LNCAP (cell line): ENCODE measurements at regions not wholly inside any gene's neighbourhood (a gene's known extent, or its start where the extent isn't known, plus 50 kb on each side); places are given as distances from the start of the nearest gene placed in this dataset.

ENCODE experiments used
- CTCF ChIP-seq: fragments of 450-650 bp; IDR thresholded peaks from 2 replicates; pipeline ENCODE4 v1.5.1; 2017; ENCODE audit warnings: mild to moderate bottlenecking

GRCh38 chr10:52956461-52956860 is 183.9 kb upstream of the MBL2 start:
- TF ChIP-seq CTCF: no peak

GRCh38 chr10:52955337-52955736 is 182.8 kb upstream of the MBL2 start:
- no peak for TF ChIP-seq CTCF

GRCh38 chr10:52954407-52954806 is 181.8 kb upstream of the MBL2 start:
- no peak for TF ChIP-seq CTCF

- no peak for TF ChIP-seq CTCF
Observed at GRCh38 chr10:52952391-52953055, 179.9 kb upstream of the MBL2 start.

GRCh38 chr10:52951824-52952223 is 179.2 kb upstream of the MBL2 start:
- peak; percentile 62; the same call in 1 of the 2 replicates for TF ChIP-seq CTCF

GRCh38 chr10:52950578-52950977 is 178.0 kb upstream of the MBL2 start:
- TF ChIP-seq CTCF: no peak

GRCh38 chr10:52949899-52950298 is 177.3 kb upstream of the MBL2 start:
- no peak; the same call in 1 of the 2 replicates for TF ChIP-seq CTCF

- TF ChIP-seq CTCF: no peak
Observed at GRCh38 chr10:52946486-52946885, 173.9 kb upstream of the MBL2 start.
